BJ (cell line): ENCODE measurements at regions not wholly inside any gene's neighbourhood (a gene's known extent, or its start where the extent isn't known, plus 50 kb on each side); places are given as distances from the start of the nearest gene placed in this dataset.

Experiments
- CTCF ChIA-PET: fragments of 350-600 bp; formaldehyde crosslinking; extraction: SDS; loops from one replicate; lab custom pipeline; 2021; ENCODE audit warnings: antibody characterized with exemption, inconsistent platforms; lab: Yijun Ruan, JAX
- POLR2A ChIA-PET: fragments of 300-600 bp; sonication (Branson Sonifier 250); formaldehyde crosslinking; extraction: SDS; loops from one replicate; lab custom pipeline; 2021; ENCODE audit warnings: antibody characterized with exemption; lab: Charles Lee
- DNase-seq: peaks from one replicate; pipeline ENCODE4 v3.0.0-alpha.2; 2011; ENCODE audit warnings: low read depth
- H3K27me3 ChIP-seq: 2 replicates; pipeline ENCODE4 v1.6.0; 2011; ENCODE audit warnings: low read length; ENCODE audit not compliant: control insufficient read depth, insufficient read depth
- H3K36me3 ChIP-seq: 2 replicates; pipeline ENCODE4 v1.5.1; 2011; ENCODE audit warnings: low read length; ENCODE audit not compliant: control insufficient read depth, insufficient read depth
- H3K4me3 ChIP-seq: 2 replicates; pipeline ENCODE4 v1.5.1; 2011; ENCODE audit warnings: low read depth, mild to moderate bottlenecking, control low read depth, low read length
- CTCF ChIP-seq: IDR thresholded peaks from 2 replicates; pipeline ENCODE4 v1.5.1; 2011; ENCODE audit warnings: low read depth, mild to moderate bottlenecking, control low read depth, inconsistent platforms, low read length, moderate library complexity; ENCODE audit not compliant: insufficient read depth

GRCh38 chr6:43984442-43985321 is 142.6 kb downstream of the MRPL14 start:
- ChIA-PET POLR2A (no interaction called here), CTCF (no interaction called here)
- no peaks in the 10 kb centered on the region for H3K27me3 ChIP-seq
- no peak overlapping the region for H3K4me3 ChIP-seq
- DNase-seq: no peak
- TF ChIP-seq CTCF: no peak
- H3K36me3 ChIP-seq: no peaks in the 10 kb centered on the region

DNA sequence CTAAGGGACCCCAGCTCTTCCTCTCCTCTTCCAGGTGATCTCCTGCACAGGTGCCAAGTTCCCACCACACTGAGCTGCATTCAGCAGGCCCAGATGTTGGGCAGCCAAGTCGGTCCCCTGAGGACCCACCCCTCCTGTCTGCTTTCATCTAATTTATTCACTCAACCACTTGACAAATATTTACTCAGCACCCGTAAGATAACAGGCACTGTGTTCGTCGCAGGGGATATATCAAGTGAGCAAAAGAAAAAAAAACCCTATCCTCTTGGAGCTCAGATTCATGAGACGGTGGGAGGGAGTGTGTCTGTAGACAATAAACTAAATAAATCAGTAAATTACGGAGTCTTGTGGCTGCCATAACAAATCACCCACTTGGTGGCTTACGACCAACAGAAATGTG is 143.6 kb downstream of the MRPL14 start:
- Histone ChIP-seq H3K27me3 (no peaks in the 10 kb centered on the region), H3K36me3 (no peaks in the 10 kb centered on the region), H3K4me3 (no peak overlapping the region)
- ChIA-PET CTCF (no interaction called here), POLR2A (no interaction called here)
- no peak for TF ChIP-seq CTCF
- no peak for DNase-seq

- no peaks in the 10 kb centered on the region for H3K36me3 ChIP-seq
- H3K27me3 ChIP-seq: no peaks in the 10 kb centered on the region
- no peak for TF ChIP-seq CTCF
- no peak overlapping the region for H3K4me3 ChIP-seq
- ChIA-PET CTCF (no interaction called here), POLR2A (no interaction called here)
- DNase-seq: no peak
Measured at GRCh38 chr6:43983191-43983590, 144.1 kb downstream of the MRPL14 start.

DNA sequence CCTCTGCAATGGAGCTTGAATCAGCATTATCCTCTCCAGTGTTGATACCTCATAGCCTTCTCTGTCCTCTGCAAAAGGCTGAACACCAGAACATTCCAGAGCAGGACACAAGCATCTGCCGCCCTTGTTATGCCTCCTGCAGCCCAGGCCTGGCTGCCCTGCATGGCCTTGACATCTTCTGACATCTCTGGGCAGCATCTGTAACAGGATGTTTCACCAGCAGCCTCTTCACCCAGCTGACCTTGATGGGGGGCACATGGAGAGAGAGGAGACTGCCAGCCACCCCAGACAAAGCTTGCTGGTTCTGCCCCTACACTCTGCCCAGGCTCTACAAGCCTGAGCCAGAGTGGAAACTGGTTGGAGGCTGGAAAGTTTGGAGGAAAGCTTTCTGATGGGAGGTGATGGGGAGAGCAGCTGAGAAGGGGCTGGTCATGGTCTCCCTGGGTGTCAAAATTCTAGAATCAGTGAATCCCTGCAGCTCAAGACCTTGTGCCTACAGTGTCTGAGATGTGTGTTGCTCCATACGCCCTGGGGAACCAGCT is 145.1 kb downstream of the MRPL14 start:
- ChIA-PET POLR2A (interaction anchor here (0.6 kb wide), 1 partner anchor 208 kb away, joined by 3 read pairs; no protein-coding TSS in a partner anchor), CTCF (interaction anchor here (0.8 to 1.9 kb wide), 3 partner anchors 9 to 93 kb away, joined by 3 to 4 read pairs (median 3); no protein-coding TSS in a partner anchor)
- no peak for DNase-seq
- Histone ChIP-seq H3K4me3 (no peak overlapping the region), H3K27me3 (no peaks in the 10 kb centered on the region), H3K36me3 (no peaks in the 10 kb centered on the region)
- no peak for TF ChIP-seq CTCF

GRCh38 chr6:43981363-43981990 is 145.8 kb downstream of the MRPL14 start:
- CTCF ChIA-PET: interaction anchor here (1.6 to 1.9 kb wide), 2 partner anchors 10 to 11 kb away, joined by 3 to 4 read pairs; no protein-coding TSS in a partner anchor
- POLR2A ChIA-PET: no interaction called here
- no peaks in the 10 kb centered on the region for H3K27me3 ChIP-seq
- TF ChIP-seq CTCF: no peak
- no peak for DNase-seq
- H3K36me3 ChIP-seq: no peaks in the 10 kb centered on the region
- H3K4me3 ChIP-seq: no peak overlapping the region
